ENCODE measurements at regions not wholly inside any gene's neighbourhood (a gene's known extent, or its start where the extent isn't known, plus 50 kb on each side); places are given as distances from the start of the nearest gene placed in this dataset.
A peak's percentile ranks its signal among the peaks of the same experiment; 100 is the strongest.

GRCh38 chr14:86038387-86039042, 508.6 kb downstream of the FLRT2 start:
- DNase-seq = peak; percentile 23
- Mint-ChIP-seq H3K4me3 (no peak overlapping the region), H3K4me1 (ENCODE audit: low read depth) (no peaks in the 10 kb centered on the region), H3K9me3 (no peaks in the 10 kb centered on the region), H3K27ac (no peak overlapping the region), H3K36me3 (ENCODE audit: low read depth) (no peaks in the 10 kb centered on the region), H3K27me3 (ENCODE audit: insufficient read depth) (no peaks in the 10 kb centered on the region)
- TF ChIP-seq CTCF (IDR thresholded peaks at IDR 0.05) = peak; percentile 83

- Mint-ChIP-seq H3K4me3 (no peak overlapping the region), H3K9me3 (no peaks in the 10 kb centered on the region), H3K27me3 (ENCODE audit: insufficient read depth) (no peaks in the 10 kb centered on the region), H3K4me1 (ENCODE audit: low read depth) (no peaks in the 10 kb centered on the region), H3K27ac (no peak overlapping the region), H3K36me3 (ENCODE audit: low read depth) (no peaks in the 10 kb centered on the region)
- peak; percentile 76 for TF ChIP-seq CTCF (IDR thresholded peaks at IDR 0.05)
- DNase-seq = peak; percentile 15
Observed at GRCh38 chr14:86035882-86036281, 505.9 kb downstream of the FLRT2 start.

DNA sequence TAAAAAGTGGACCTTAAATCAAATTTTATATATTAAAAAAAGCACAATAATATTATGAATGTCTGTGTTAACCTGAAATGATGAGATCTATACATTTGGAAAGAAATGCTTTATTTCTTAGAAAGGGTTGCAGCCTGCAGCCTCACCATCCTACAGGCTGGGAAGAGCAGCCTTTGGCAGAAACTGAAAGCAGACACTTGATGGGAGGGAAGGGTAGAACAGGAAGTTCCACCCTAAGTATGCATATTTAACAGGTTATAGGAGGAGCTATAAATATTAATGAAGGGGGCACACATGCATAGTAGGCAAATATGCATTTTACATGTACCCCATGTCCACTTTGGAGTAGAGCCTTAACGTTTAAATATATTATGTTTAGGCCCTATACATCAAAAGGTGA, 498.0 kb downstream of the FLRT2 start:
- Mint-ChIP-seq H3K4me1 (ENCODE audit: low read depth) (no peaks in the 10 kb centered on the region), H3K27ac (no peak overlapping the region), H3K27me3 (ENCODE audit: insufficient read depth) (no peaks in the 10 kb centered on the region), H3K36me3 (ENCODE audit: low read depth) (no peaks in the 10 kb centered on the region), H3K4me3 (no peak overlapping the region), H3K9me3 (peaks cover 9% of the 10 kb centered on the region; the same call in 1 of the 2 replicates)
- no peak for TF ChIP-seq CTCF (IDR thresholded peaks at IDR 0.05)
- DNase-seq = no peak

DNA sequence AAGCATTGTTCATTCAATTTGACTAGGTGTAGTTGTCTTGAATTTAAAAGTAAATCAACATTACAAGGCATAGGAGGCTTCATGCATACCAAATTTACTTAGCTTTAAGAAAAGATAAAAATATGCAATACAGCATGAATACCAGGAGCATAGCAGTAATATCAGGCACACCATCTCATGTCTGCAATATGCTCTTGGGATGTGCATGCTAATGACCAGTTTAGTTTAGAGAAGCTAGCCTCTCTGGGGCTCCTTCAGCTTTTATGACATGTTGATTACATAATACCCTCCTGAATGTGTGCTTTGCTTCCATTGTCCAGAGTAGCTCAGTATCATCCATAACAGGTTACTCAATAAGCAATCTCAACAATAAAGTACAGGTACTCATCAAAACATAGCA, 497.2 kb downstream of the FLRT2 start:
- TF ChIP-seq CTCF (IDR thresholded peaks at IDR 0.05) = no peak
- H3K36me3 Mint-ChIP-seq (ENCODE audit: low read depth) = no peaks in the 10 kb centered on the region

DNA sequence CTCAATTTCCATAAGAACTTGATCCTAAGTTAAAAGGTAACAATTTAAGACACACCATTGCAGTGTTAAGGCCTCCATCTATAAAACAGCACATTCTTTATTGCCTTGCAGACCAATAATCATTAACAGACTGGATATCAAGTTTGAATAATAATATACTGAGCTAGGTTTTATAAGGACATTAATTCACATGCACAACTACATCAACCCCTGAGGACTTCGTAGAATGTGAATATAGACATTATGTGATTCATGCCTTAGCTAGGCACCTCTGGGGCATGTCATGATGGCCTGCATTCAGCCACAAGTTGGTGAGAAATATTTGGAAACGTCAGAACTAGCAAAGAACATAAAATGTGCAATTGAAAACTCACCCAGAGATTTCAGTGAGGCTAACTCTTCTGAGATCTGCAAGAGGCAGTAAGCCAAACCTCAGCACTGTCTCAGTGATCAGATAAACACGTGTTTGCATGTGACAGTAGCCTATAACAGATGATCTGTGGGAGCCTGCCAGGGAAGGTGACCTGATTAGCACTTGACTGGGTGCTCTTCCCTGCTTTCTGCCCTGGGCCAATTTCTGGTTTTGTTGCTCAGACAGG, 492.2 kb downstream of the FLRT2 start:
- no peaks in the 10 kb centered on the region for H3K4me1 Mint-ChIP-seq (ENCODE audit: low read depth)
- H3K27me3 Mint-ChIP-seq (ENCODE audit: insufficient read depth) = peaks cover 1% of the 10 kb centered on the region; the same call in 1 of the 2 replicates
- H3K27ac Mint-ChIP-seq = no peak overlapping the region
- DNase-seq = peak; percentile 16
- no peaks in the 10 kb centered on the region for H3K36me3 Mint-ChIP-seq (ENCODE audit: low read depth)
- peaks cover 15% of the 10 kb centered on the region; the same call in 1 of the 2 replicates for H3K9me3 Mint-ChIP-seq
- no peak overlapping the region for H3K4me3 Mint-ChIP-seq
- TF ChIP-seq CTCF (IDR thresholded peaks at IDR 0.05) = no peak

More for the DNA sequence above, 497.2 kb downstream of the FLRT2 start:
- Mint-ChIP-seq H3K9me3 (peaks cover 12% of the 10 kb centered on the region; the same call in 1 of the 2 replicates), H3K4me1 (ENCODE audit: low read depth) (no peaks in the 10 kb centered on the region), H3K27me3 (ENCODE audit: insufficient read depth) (no peaks in the 10 kb centered on the region), H3K4me3 (no peak overlapping the region), H3K27ac (no peak overlapping the region)
- DNase-seq = no peak
